Esophagus (tissue), 2 donors: ENCODE measurements at regions not wholly inside any gene's neighbourhood (a gene's known extent, or its start where the extent isn't known, plus 50 kb on each side); places are given as distances from the start of the nearest gene placed in this dataset.

Experiments
- H3K27ac ChIP-seq, 2 donors: one replicate each; pipeline ENCODE4 v1.5.1; 2013; ENCODE audit warnings: low read depth in 2 of 2, mild to moderate bottlenecking in 2 of 2, inconsistent platforms in 1 of 2, low read length in 1 of 2, moderate library complexity in 1 of 2
- H3K27me3 ChIP-seq, 2 donors: one replicate each; pipeline ENCODE4 v1.6.1; 2013; ENCODE audit warnings: low read length in 2 of 2, control low read depth in 1 of 2, mild to moderate bottlenecking in 1 of 2; ENCODE audit not compliant: insufficient read depth in 2 of 2, control insufficient read depth in 1 of 2
- H3K36me3 ChIP-seq, 2 donors: one replicate each; pipeline ENCODE4 v1.6.1; 2013; ENCODE audit warnings: low read length in 1 of 2; ENCODE audit not compliant: control insufficient read depth in 2 of 2, insufficient read depth in 2 of 2
- H3K4me1 ChIP-seq, 2 donors: one replicate each; pipeline ENCODE4 v1.6.1; 2013; ENCODE audit warnings: low read length in 1 of 2; ENCODE audit not compliant: control insufficient read depth in 2 of 2, insufficient read depth in 2 of 2
- H3K4me3 ChIP-seq, 2 donors: one replicate each; pipeline ENCODE4 v1.5.1; 2013; ENCODE audit warnings: low read length in 2 of 2, mild to moderate bottlenecking in 2 of 2, low read depth in 1 of 2, moderate library complexity in 1 of 2
- H3K9me3 ChIP-seq, 2 donors: one replicate each; pipeline ENCODE4 v1.6.1; 2013; ENCODE audit warnings: mild to moderate bottlenecking in 2 of 2, low read depth in 1 of 2, low read length in 1 of 2, moderate library complexity in 1 of 2; ENCODE audit not compliant: control insufficient read depth in 2 of 2, insufficient read depth in 1 of 2
- WGBS, 2 donors: extraction: QIAGEN DNeasy Blood & Tissue Kit; methylation state at CpG; one replicate each; pipeline ENCODE4 v1.1.7; 2013; 5-methylcytosine and 5-hydroxymethylcytosine counted together
- donor health status: healthy with polysubstance abuse.
- donor health status: Bipolar disorder and iron deficiency.

- Histone ChIP-seq H3K4me1 (no peaks in the 10 kb centered on the region), H3K27me3 (no peaks in the 10 kb centered on the region), H3K4me3 (no peak overlapping the region), H3K36me3 (no peaks in the 10 kb centered on the region), H3K27ac (no peak overlapping the region), H3K9me3 (no peaks in the 10 kb centered on the region)
- 72 to 83% methylated on average over 4 of the region's 4 CpGs for WGBS, 2 donors
Observed at GRCh38 chr21:35297665-35298064, 248.6 kb upstream of the RUNX1 start.

DNA sequence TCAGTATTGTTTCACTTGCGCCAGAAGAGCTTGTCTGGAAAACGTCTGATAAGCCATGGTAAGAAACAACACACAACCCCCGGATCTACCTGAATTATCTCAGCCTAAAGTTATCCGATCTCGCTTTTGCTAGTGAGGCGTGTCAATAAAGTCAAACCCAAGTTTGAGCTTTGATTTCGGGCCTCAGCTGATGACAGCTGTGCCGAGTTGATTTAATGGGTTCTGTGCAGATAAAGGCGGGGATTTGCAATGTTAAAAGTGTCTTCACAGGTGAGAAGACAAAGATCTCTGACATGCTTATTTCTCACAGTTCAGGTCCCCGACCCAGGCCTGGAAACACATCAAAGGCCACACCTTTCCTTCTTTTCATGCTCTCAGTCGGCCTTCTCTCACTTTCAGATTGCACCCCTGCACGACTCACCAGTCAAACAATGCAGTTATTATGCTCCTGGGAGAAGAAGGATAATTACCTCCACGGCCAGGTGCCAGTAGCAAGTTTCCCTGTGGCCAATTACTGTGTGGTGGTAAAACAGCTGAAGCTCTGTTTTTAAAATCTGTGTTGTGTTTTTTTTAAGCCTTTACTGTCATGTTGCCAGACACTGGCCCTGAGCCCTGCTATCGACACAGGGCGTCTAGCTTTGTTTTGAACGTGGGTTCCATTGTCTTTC, 245.3 kb upstream of the RUNX1 start:
- 37 to 43% methylated on average over 16 of the region's 16 CpGs for WGBS, 2 donors
- Histone ChIP-seq H3K36me3 (no peaks in the 10 kb centered on the region), H3K4me3 (peak overlapping the region in 1 of 2 donors; percentile 15), H3K4me1 (no peaks in the 10 kb centered on the region), H3K27me3 (no peaks in the 10 kb centered on the region), H3K27ac (peak overlapping the region; percentile 24 to 71), H3K9me3 (no peaks in the 10 kb centered on the region)

DNA sequence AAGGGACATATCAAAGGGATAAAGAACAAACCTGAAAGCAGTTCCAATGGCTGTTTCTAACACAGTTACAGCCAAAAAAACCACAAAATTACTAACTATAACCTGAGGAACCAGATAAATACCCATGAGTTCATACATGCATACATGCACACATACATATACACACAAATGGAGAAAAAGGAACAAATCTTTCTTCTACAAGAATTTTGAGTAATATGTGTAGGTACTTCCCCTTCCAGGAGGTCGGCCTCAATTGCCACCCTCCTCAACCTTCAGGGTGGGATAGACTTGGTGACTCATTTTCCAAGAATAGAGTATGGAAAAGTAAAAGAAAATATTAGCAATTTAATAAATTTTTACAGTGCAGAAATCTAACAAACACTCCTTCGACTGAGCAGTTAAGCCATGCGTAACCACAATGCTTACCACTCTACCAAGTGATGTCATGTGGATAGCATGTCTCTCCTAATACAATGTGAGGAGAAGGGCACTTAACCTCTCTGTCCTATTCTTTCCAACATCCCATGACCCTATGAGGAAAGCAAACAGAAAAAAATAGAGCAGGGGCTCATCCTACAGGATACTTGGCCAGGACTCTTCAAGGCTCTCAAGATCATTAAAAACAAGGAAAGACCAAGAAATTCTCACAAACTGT, 243.0 kb upstream of the RUNX1 start:
- H3K9me3 ChIP-seq, result peaks cover 0 to 3% of the 10 kb centered on the region in 2 donors
- H3K27ac ChIP-seq, result no peak overlapping the region
- H3K27me3 ChIP-seq, result no peaks in the 10 kb centered on the region
- no peaks in the 10 kb centered on the region for H3K4me1 ChIP-seq
- WGBS, 2 donors, result 80 to 90% methylated on average over 3 of the region's 3 CpGs
- no peaks in the 10 kb centered on the region for H3K36me3 ChIP-seq
- H3K4me3 ChIP-seq, result no peak overlapping the region

DNA sequence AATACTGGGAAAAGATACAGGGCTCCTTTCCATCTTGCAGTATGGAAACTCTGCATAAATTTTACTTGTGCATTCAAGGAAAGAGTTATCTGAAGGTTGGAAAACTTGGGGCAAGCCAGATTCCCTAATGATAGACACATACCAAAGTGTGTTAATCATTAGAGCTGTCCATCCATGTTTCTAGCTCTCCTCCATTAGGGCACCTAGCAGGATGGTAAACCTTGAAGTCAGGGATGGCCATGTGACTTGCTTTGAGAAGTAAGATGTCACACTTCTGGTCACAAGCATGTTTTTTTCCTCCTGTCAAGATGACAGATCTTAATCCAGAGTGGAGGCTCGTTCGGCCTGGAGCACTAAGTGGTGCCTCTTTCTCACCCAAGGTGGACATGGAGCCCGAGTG, 241.9 kb upstream of the RUNX1 start:
- Histone ChIP-seq H3K27ac (no peak overlapping the region), H3K27me3 (no peaks in the 10 kb centered on the region), H3K4me3 (no peak overlapping the region), H3K4me1 (no peaks in the 10 kb centered on the region), H3K36me3 (no peaks in the 10 kb centered on the region), H3K9me3 (peaks cover 0 to 5% of the 10 kb centered on the region in 2 donors)
- WGBS, 2 donors, result 81 to 82% methylated on average over 3 of the region's 3 CpGs

GRCh38 chr21:35288238-35288637, 239.1 kb upstream of the RUNX1 start:
- Histone ChIP-seq H3K27ac (no peak overlapping the region), H3K4me3 (no peak overlapping the region), H3K9me3 (peaks cover 0 to 5% of the 10 kb centered on the region in 2 donors), H3K4me1 (no peaks in the 10 kb centered on the region), H3K27me3 (no peaks in the 10 kb centered on the region), H3K36me3 (no peaks in the 10 kb centered on the region)
- 97 to 99% methylated on average over 2 of the region's 2 CpGs for WGBS, 2 donors

DNA sequence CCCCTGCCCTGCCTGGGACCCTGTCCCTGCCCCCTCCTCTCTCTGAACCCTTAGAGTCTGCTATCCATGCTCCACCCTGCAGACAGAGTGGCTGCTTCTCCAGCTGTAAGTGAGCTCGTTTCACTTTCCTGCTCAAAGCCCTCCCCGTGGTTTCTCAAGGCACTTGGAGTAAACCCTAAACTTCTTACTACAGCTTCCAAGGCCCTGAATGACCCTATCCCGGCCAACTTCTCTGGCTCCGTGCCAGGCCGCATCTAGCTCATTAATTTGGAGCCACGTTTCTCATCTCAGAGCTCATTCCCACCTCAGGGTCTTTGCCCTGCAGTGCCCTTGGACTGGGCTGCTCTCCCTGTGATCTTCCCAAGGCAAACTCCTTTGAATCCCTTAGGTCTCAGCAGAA, 235.1 kb upstream of the RUNX1 start:
- H3K36me3 ChIP-seq, result no peaks in the 10 kb centered on the region
- 54% methylated on average over 6 of the region's 6 CpGs for WGBS, 2 donors
- H3K9me3 ChIP-seq, result peaks cover 0 to 5% of the 10 kb centered on the region in 2 donors
- H3K4me3 ChIP-seq, result no peak overlapping the region
- no peaks in the 10 kb centered on the region for H3K4me1 ChIP-seq
- H3K27me3 ChIP-seq, result no peaks in the 10 kb centered on the region
- no peak overlapping the region for H3K27ac ChIP-seq

DNA sequence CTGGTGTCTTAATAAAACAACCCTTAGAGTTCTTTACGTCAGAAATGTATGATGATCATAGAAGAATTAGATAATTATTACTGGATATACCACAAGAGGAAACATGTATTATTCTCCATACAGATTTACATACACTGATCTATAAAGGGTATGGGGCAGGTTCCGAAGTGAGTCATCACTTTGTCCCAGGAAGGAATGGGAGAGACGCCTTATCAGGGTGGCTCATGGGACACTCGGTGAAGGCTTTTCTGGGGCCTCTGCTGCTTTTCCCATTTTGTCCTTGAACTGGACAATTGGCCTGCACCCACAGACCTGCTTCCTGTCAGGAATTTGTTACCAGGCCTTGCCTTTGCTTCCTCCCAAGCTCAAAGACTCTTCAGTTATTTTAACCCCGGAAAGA, 233.8 kb upstream of the RUNX1 start:
- no peaks in the 10 kb centered on the region for H3K36me3 ChIP-seq
- H3K9me3 ChIP-seq, result peaks cover 0 to 5% of the 10 kb centered on the region in 2 donors
- no peaks in the 10 kb centered on the region for H3K27me3 ChIP-seq
- no peak overlapping the region for H3K4me3 ChIP-seq
- H3K4me1 ChIP-seq, result no peaks in the 10 kb centered on the region
- H3K27ac ChIP-seq, result no peak overlapping the region
- 87 to 89% methylated on average over 5 of the region's 5 CpGs for WGBS, 2 donors

DNA sequence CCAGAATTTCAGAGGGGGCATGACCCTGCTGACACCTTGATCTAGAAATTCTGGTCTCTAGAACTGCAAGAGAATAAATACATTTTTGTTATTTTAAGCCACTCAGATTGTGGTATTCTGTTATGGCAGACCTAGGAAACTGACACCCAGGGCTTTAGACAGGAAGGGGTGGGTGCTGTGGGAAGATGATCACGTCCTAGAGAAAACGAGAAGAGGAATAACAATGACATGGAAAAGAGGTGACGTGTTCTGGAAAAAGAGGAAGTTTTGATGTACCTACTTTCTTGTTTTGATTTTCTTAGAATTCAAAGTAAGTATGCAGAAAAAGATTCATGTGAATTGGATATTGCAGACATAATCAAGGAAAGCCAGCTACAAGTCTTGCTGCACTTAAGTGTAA, 232.9 kb upstream of the RUNX1 start:
- Histone ChIP-seq H3K36me3 (no peaks in the 10 kb centered on the region), H3K27ac (no peak overlapping the region), H3K4me3 (no peak overlapping the region), H3K4me1 (no peaks in the 10 kb centered on the region), H3K9me3 (no peaks in the 10 kb centered on the region), H3K27me3 (no peaks in the 10 kb centered on the region)
- 51 to 66% methylated on average over 3 of the region's 3 CpGs for WGBS, 2 donors

GRCh38 chr21:35280231-35280630, 231.1 kb upstream of the RUNX1 start:
- H3K9me3 ChIP-seq, result no peaks in the 10 kb centered on the region
- H3K36me3 ChIP-seq, result no peaks in the 10 kb centered on the region
- no peak overlapping the region for H3K27ac ChIP-seq
- H3K4me3 ChIP-seq, result no peak overlapping the region
- H3K27me3 ChIP-seq, result no peaks in the 10 kb centered on the region
- no peaks in the 10 kb centered on the region for H3K4me1 ChIP-seq

- Histone ChIP-seq H3K36me3 (no peaks in the 10 kb centered on the region), H3K4me3 (no peak overlapping the region), H3K27ac (no peak overlapping the region), H3K9me3 (no peaks in the 10 kb centered on the region), H3K4me1 (peaks cover 0 to 4% of the 10 kb centered on the region in 2 donors), H3K27me3 (no peaks in the 10 kb centered on the region)
- 48 to 49% methylated on average over 3 of the region's 3 CpGs for WGBS, 2 donors
Observed at GRCh38 chr21:35275776-35276175, 226.7 kb upstream of the RUNX1 start.
